ENCODE measurements at regions not wholly inside any gene's neighbourhood (a gene's known extent, or its start where the extent isn't known, plus 50 kb on each side); places are given as distances from the start of the nearest gene placed in this dataset.
A peak's percentile ranks its signal among the peaks of the same experiment; 100 is the strongest.
"Not testable (repeated sequence)": the region's sequence is repeated elsewhere in the genome, so short reads cannot be mapped to it uniquely, and the experiment has no call there.

DNA sequence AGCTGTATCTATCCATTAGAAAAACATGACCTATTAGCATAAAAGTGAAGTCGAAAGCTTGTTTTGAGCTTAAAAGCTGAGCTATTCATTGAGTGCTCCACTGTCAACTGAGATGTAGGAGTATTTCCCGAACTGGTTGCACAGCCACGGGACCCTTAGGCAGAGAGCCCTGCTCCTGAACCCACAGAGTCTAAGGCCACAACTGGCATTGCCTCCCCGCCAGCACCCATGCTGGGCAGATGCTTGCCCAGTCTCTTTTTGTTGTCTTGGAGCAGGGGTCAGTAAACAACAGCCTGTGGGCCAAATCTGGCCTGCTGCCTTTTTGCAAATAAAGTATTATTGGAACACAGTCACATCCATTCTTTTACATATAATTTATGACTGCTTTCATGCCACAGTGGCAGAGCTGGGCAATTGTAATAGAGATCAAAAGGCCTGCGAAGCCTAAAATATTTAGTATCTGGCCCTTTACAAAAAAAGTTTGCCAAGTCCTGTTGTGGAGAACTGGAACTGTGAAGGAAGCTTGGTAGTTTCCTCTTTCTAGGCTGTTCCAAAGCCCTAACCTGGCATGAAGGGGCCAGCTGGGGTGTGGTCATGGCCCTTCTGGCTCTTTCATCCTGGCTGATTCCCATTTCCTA lies 58.4 kb upstream of the WAPL start:
- TF ChIP-seq, protein P1, sequence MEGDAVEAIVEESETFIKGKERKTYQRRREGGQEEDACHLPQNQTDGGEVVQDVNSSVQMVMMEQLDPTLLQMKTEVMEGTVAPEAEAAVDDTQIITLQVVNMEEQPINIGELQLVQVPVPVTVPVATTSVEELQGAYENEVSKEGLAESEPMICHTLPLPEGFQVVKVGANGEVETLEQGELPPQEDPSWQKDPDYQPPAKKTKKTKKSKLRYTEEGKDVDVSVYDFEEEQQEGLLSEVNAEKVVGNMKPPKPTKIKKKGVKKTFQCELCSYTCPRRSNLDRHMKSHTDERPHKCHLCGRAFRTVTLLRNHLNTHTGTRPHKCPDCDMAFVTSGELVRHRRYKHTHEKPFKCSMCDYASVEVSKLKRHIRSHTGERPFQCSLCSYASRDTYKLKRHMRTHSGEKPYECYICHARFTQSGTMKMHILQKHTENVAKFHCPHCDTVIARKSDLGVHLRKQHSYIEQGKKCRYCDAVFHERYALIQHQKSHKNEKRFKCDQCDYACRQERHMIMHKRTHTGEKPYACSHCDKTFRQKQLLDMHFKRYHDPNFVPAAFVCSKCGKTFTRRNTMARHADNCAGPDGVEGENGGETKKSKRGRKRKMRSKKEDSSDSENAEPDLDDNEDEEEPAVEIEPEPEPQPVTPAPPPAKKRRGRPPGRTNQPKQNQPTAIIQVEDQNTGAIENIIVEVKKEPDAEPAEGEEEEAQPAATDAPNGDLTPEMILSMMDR (conservative IDR thresholded peaks at IDR 0.05; ENCODE audit: low read depth, low read length): no peak
- DNase-seq (ENCODE audit: low read depth): no peak
- no peak overlapping the region for H3K4me3 ChIP-seq (ENCODE audit: low read length)

DNA sequence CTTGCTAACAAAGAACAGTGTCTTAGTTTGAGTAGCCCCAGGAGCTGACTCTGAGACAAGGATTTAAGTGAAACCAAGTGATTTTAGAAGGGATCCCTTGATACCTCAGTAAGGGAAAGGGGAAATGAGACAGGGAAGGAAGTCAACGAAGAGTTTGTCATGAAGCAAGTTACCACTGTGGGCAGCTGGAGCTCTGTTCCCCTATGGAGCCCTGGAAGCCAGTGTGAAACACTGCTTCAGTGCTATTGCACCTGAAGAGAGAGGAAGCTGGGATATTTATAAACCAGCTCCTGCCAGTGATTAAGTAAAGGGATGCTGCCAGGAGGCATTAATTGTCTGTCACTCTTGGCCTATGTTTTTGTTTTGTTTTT lies 58.9 kb upstream of the WAPL start:
- TF ChIP-seq, protein P1 (conservative IDR thresholded peaks at IDR 0.05; ENCODE audit: low read depth, low read length): no peak
- DNase-seq (ENCODE audit: low read depth): no peak
- no peak overlapping the region for H3K4me3 ChIP-seq (ENCODE audit: low read length)

DNA sequence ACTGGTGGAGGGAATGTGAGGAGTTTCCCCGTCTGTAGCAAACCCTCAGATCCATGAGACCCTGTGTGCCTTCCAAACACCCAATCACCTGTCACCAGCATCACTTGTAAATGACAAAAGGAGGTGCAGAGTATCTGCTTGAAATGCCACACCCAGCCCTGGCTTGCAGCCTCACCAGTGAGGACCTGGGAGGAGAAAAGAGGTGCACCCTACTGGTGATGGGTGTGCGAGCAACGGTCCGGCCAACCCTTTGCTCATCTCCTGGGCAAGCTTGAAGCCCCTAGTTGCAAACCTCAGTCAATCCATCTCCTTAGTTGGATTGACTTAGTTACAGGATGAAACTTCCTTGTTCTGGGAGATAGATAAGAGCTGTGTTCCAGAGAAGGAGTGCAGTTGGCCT lies 62.4 kb upstream of the WAPL start:
- no peak for DNase-seq (ENCODE audit: low read depth)
- H3K4me3 ChIP-seq (ENCODE audit: low read length): no peak overlapping the region
- TF ChIP-seq, protein P1 (conservative IDR thresholded peaks at IDR 0.05; ENCODE audit: low read depth, low read length): peak; percentile 13

DNA sequence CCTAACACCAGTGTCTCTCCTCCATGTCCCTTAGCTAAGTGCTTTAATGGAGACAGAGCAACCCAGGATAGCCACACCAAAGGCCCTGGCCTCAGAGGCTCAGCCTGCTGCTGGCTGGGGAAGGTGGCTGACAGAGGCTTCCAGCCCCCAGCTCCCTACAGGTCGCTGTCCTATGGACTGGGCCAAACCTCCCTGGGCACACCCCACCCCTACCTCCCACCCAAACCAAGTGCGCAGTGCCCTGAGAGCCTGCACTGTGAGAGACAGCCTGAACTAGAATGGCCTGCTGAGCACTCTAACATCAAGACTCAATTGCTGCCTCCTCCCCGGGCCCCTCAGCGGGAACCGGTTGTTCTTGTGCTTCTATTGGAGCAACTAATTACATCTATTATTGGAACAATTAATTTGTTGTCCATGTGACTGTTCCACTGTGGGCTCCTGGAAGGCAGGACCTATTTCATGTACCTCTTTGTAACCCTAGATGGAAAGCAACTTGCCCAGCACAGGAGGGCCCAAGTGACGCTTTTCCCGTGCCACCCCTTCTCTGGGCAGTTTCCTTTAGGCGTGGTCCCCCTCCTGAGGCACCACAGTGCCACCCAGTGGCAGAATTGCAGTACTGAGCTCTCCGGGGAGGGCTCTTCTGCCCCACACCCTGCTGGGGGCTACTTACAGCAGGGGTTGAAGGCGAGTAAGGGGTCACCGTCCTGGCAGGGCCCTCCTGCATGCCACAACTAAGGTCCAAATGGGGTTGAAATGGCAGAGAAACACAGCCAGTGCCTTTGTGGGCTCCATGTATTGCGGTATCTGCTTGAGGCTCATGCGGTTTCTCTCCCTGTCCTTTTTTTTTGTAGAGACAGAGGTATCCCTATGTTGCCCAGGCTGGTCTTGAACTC lies 63.7 kb upstream of the WAPL start:
- TF ChIP-seq, protein P1 (conservative IDR thresholded peaks at IDR 0.05; ENCODE audit: low read depth, low read length): peak; percentile 95
- H3K4me3 ChIP-seq (ENCODE audit: low read length): no peak overlapping the region
- peak; percentile 2 for DNase-seq (ENCODE audit: low read depth)

DNA sequence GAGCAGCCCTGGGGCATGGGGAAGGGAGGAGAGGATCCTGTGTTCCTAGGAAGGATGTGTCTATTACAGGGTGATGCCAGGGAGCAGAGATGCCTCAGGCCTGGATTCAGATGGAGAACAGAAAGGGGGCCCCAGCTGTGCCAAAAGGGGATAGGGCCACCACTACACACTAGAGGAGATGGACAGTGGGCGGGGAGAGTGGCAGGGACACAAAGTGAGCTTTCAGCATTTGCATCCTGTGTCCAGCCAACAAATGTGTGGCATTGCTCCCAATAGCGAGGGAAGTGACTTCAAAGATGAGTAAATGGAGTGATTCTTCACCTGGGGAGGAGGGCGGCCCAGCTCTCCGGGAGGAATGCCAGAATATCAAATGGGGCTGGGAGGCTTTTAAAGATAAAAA lies 64.9 kb upstream of the WAPL start:
- no peak overlapping the region for H3K4me3 ChIP-seq (ENCODE audit: low read length)
- DNase-seq (ENCODE audit: low read depth): no peak
- TF ChIP-seq, protein P1 (conservative IDR thresholded peaks at IDR 0.05; ENCODE audit: low read depth, low read length): no peak

DNA sequence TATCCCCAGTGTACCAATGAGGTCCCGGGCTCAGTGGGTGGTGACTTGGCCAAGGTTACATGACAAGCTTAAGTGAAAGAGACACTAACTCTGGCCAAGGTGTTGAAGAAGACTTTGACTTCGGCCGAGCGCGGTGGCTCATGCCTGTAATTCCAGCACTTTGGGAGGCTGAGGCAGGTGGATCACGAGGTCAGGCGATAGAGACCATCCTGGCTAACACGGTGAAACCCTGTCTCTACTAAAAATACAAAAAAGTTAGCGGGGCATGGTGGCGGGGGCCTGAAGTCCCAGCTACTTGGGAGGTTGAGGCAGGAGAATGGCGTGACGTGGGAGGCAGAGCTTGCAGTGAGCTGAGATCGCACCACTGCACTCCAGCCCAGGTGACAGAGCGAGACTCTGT lies 65.6 kb upstream of the OPN4 start:
- not testable (repeated sequence) for DNase-seq (ENCODE audit: low read depth); H3K4me3 ChIP-seq (ENCODE audit: low read length)

DNA sequence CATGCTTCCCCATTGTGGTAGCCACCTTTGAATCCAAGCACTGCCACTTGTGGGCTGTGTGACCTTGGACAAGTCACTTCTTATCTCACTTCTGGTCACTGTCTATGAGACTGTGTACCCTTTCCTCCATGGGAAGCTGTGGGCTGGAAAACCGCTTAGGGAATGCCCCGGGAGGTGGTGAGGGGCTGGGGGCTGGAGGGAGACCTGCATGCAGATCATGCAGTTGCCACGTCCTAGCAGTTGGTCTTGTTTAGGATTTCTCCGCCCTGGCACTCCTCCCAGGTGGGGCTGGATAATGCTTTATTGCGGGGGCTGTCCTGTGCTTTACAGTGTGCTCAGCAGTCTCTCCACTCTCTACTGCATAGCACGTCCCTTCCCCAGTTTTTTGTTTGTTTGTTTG lies 62.9 kb upstream of the OPN4 start:
- no peak for DNase-seq (ENCODE audit: low read depth)
- TF ChIP-seq, protein P1 (conservative IDR thresholded peaks at IDR 0.05; ENCODE audit: low read depth, low read length): no peak
- no peak overlapping the region for H3K4me3 ChIP-seq (ENCODE audit: low read length)
